Testis (tissue), 2 donors: ENCODE measurements at regions not wholly inside any gene's neighbourhood (a gene's known extent, or its start where the extent isn't known, plus 50 kb on each side); places are given as distances from the start of the nearest gene placed in this dataset.

ENCODE experiments used
- DNase-seq: peaks from one replicate; pipeline ENCODE4 v3.0.0-alpha.2; 2019
- H3K27ac ChIP-seq, 2 donors: fragments of 200-600 bp; sonication (generic); one replicate each; pipeline ENCODE4 v1.5.1; 2019
- H3K27me3 ChIP-seq: fragments of 200-600 bp; sonication (generic); one replicate; pipeline ENCODE4 v1.5.1; 2019
- H3K36me3 ChIP-seq: fragments of 200-600 bp; sonication (generic); one replicate; pipeline ENCODE4 v1.5.1; 2017; ENCODE audit warnings: low read depth; ENCODE audit errors: missing control alignments
- H3K4me1 ChIP-seq: fragments of 200-600 bp; sonication (generic); one replicate; pipeline ENCODE4 v1.5.1; 2019
- H3K4me3 ChIP-seq, 2 donors: fragments of 200-600 bp; sonication (generic); one replicate each; pipeline ENCODE4 v1.5.1; 2017 to 2019
- H3K9me3 ChIP-seq: fragments of 200-600 bp; sonication (generic); one replicate; pipeline ENCODE4 v1.5.1; 2017
- CTCF ChIP-seq, 3 experiments: fragments of 450-650 bp in 2 of 3; fragments of 200-600 bp in 1 of 3; sonication (generic) in 1 of 3; IDR thresholded peaks; one replicate each; pipeline ENCODE4 v1.5.1; 2016 to 2019; ENCODE audit warnings: antibody characterized with exemption in 3 of 3, mild to moderate bottlenecking in 2 of 3, moderate library complexity in 1 of 3
- POLR2A ChIP-seq: fragments of 450-650 bp; IDR thresholded peaks from one replicate; pipeline ENCODE4 v1.6.1; 2017; ENCODE audit warnings: antibody characterized with exemption, mild to moderate bottlenecking, moderate library complexity
- WGBS, 2 donors: methylation state at CpG; one replicate each; pipeline ENCODE4 v1.1.5; 2018; 5-methylcytosine and 5-hydroxymethylcytosine counted together
- intact Hi-C: fragments of 100-400 bp; cut with DNase I; formaldehyde crosslinking; loops from one replicate; pipeline ENCODE4 v1.15.1; 2023; ENCODE audit warnings: low total_unique reads

GRCh38 chr15:48025118-48025517, 95.7 kb upstream of the SLC24A5 start:
- Histone ChIP-seq H3K27ac (no peak overlapping the region), H3K27me3 (no peaks in the 10 kb centered on the region), H3K4me1 (no peaks in the 10 kb centered on the region), H3K4me3 (no peak overlapping the region), H3K36me3 (no peaks in the 10 kb centered on the region), H3K9me3 (no peaks in the 10 kb centered on the region)
- TF ChIP-seq POLR2A (no peak), CTCF (IDR thresholded peaks at IDR 0.05) (no peak)
- intact Hi-C loops: no loop called here
- no peak for DNase-seq
- WGBS, 2 donors: 83 to 91% methylated on average over 1 of the region's 1 CpG

GRCh38 chr15:48028712-48029111, 92.1 kb upstream of the SLC24A5 start:
- intact Hi-C loops: no loop called here
- H3K4me1 ChIP-seq: no peaks in the 10 kb centered on the region
- no peak for TF ChIP-seq CTCF (IDR thresholded peaks at IDR 0.05)
- TF ChIP-seq POLR2A: no peak
- WGBS, 2 donors: 92 to 100% methylated on average over 2 of the region's 2 CpGs
- no peaks in the 10 kb centered on the region for H3K9me3 ChIP-seq
- no peak overlapping the region for H3K27ac ChIP-seq
- H3K27me3 ChIP-seq: no peaks in the 10 kb centered on the region
- no peak for DNase-seq
- H3K4me3 ChIP-seq: no peak overlapping the region
- H3K36me3 ChIP-seq: no peaks in the 10 kb centered on the region

- H3K4me1 ChIP-seq: no peaks in the 10 kb centered on the region
- intact Hi-C loops: no loop called here
- WGBS, 2 donors: 56 to 58% methylated on average over 2 of the region's 2 CpGs
- no peaks in the 10 kb centered on the region for H3K36me3 ChIP-seq
- no peak overlapping the region for H3K4me3 ChIP-seq
- TF ChIP-seq CTCF (IDR thresholded peaks at IDR 0.05) (no peak), POLR2A (no peak)
- H3K27ac ChIP-seq: no peak overlapping the region
- H3K9me3 ChIP-seq: no peaks in the 10 kb centered on the region
- DNase-seq: peak; percentile 30
- H3K27me3 ChIP-seq: no peaks in the 10 kb centered on the region
These were observed 91.1 kb upstream of the SLC24A5 start for GRCh38 chr15:48029642-48030041.

GRCh38 chr15:48031466-48031865, 89.3 kb upstream of the SLC24A5 start:
- H3K9me3 ChIP-seq: no peaks in the 10 kb centered on the region
- TF ChIP-seq POLR2A (no peak), CTCF (IDR thresholded peaks at IDR 0.05) (no peak)
- intact Hi-C loops: no loop called here
- 100% methylated on average over 1 of the region's 1 CpG for WGBS, 2 donors
- DNase-seq: no peak
- no peak overlapping the region for H3K27ac ChIP-seq
- no peaks in the 10 kb centered on the region for H3K27me3 ChIP-seq
- no peaks in the 10 kb centered on the region for H3K4me1 ChIP-seq
- no peaks in the 10 kb centered on the region for H3K36me3 ChIP-seq
- no peak overlapping the region for H3K4me3 ChIP-seq

GRCh38 chr15:48031973-48032372, 88.8 kb upstream of the SLC24A5 start:
- WGBS, 2 donors: 76 to 84% methylated on average over 6 of the region's 6 CpGs

More at GRCh38 chr15:48031973-48032372, 88.8 kb upstream of the SLC24A5 start:
- Histone ChIP-seq H3K4me1 (no peaks in the 10 kb centered on the region), H3K36me3 (no peaks in the 10 kb centered on the region), H3K4me3 (no peak overlapping the region), H3K27ac (no peak overlapping the region), H3K9me3 (no peaks in the 10 kb centered on the region), H3K27me3 (no peaks in the 10 kb centered on the region)
- intact Hi-C loops: no loop called here
- TF ChIP-seq POLR2A (no peak), CTCF (IDR thresholded peaks at IDR 0.05) (no peak)
- DNase-seq: no peak
